ENCODE measurements at regions not wholly inside any gene's neighbourhood (a gene's known extent, or its start where the extent isn't known, plus 50 kb on each side); places are given as distances from the start of the nearest gene placed in this dataset.

DNA sequence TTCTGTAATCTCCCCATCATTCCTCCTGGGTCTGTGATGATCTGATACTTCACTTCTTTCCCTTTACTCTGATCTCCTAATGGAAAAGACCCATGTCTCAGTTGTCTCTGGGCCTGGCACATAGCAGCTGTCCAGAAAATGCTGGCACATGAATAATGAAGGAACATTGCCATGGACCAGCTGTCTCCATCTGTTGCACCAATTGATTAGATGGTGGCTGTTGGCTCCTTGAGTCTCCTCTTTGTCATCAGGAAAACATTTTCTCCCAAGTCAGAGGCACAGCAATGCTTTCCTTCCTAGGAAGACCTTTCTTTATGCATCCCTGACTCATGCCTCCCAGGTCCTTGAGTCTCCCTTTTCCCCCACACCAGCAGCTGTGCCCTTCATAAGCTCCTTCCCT, 286.2 kb upstream of the CXCR4 start:
- Mint-ChIP-seq H3K27me3 (ENCODE audit: unreplicated experiment) (no peaks in the 10 kb centered on the region), H3K27ac (ENCODE audit: unreplicated experiment) (no peak overlapping the region)
- DNase-seq (ENCODE audit: low spot score): no peak

DNA sequence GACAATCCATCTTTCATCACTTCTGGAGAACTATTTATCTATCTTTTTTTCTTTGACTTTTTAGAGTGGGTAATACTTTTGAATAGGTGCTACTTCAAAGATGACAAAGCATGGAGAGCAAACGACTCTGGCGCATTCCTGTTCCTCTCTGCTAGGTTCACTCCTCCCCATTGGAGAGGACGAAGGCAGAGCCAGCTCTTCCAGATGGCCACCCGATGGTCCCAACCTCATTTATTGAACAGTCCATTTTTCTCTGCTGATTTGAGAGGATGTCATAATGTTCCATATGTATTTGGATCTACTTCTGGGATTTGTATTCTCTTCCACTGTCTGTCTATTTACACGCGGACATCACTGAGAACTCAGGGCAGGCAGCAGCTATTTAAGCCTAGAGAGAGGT, 284.3 kb upstream of the CXCR4 start:
- H3K27ac Mint-ChIP-seq (ENCODE audit: unreplicated experiment): no peak overlapping the region
- no peaks in the 10 kb centered on the region for H3K36me3 Mint-ChIP-seq (ENCODE audit: low read depth, unreplicated experiment)
- no peak overlapping the region for H3K4me3 Mint-ChIP-seq (ENCODE audit: unreplicated experiment)
- no peaks in the 10 kb centered on the region for H3K4me1 Mint-ChIP-seq (ENCODE audit: unreplicated experiment)
- no peak for DNase-seq (ENCODE audit: low spot score)
- TF ChIP-seq, protein P1, sequence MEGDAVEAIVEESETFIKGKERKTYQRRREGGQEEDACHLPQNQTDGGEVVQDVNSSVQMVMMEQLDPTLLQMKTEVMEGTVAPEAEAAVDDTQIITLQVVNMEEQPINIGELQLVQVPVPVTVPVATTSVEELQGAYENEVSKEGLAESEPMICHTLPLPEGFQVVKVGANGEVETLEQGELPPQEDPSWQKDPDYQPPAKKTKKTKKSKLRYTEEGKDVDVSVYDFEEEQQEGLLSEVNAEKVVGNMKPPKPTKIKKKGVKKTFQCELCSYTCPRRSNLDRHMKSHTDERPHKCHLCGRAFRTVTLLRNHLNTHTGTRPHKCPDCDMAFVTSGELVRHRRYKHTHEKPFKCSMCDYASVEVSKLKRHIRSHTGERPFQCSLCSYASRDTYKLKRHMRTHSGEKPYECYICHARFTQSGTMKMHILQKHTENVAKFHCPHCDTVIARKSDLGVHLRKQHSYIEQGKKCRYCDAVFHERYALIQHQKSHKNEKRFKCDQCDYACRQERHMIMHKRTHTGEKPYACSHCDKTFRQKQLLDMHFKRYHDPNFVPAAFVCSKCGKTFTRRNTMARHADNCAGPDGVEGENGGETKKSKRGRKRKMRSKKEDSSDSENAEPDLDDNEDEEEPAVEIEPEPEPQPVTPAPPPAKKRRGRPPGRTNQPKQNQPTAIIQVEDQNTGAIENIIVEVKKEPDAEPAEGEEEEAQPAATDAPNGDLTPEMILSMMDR (IDR thresholded peaks at IDR 0.05; ENCODE audit: unreplicated experiment): no peak
- H3K9me3 Mint-ChIP-seq (ENCODE audit: unreplicated experiment): no peaks in the 10 kb centered on the region
- no peaks in the 10 kb centered on the region for H3K27me3 Mint-ChIP-seq (ENCODE audit: unreplicated experiment)

More for the DNA sequence above, 286.2 kb upstream of the CXCR4 start:
- TF ChIP-seq, protein P1 (IDR thresholded peaks at IDR 0.05; ENCODE audit: unreplicated experiment): no peak
- H3K4me3 Mint-ChIP-seq (ENCODE audit: unreplicated experiment): no peak overlapping the region
- H3K4me1 Mint-ChIP-seq (ENCODE audit: unreplicated experiment): no peaks in the 10 kb centered on the region
- H3K36me3 Mint-ChIP-seq (ENCODE audit: low read depth, unreplicated experiment): no peaks in the 10 kb centered on the region
- H3K9me3 Mint-ChIP-seq (ENCODE audit: unreplicated experiment): no peaks in the 10 kb centered on the region

DNA sequence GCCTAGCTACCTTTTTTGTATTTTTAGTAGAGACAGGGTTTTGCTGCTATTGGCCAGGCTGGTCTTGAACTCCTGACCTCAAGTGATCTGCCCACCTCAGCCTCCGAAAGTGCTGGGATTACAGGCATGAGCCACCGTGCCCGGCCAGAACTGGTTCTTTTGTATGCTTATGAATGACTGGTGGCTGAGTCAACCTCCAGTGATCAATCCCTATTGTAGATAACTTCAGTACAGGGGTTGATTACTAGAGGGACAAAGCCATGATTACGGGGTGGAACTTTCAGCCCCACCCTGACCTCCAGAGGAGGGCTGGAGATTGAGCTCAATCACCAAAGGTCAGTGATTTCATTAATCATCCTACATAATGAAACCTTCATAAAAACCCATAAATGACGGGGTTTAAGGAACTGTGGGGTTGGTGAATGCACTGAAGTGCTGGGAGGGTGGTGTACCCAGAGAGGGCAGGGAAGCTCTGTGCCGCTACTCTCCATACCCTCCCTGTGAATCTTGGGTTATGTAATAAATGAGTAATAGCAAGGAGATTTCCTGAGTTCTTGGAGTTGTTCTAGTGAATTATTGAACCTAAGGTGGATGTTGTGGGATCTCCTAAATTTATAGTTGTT, 281.8 kb upstream of the CXCR4 start:
- no peaks in the 10 kb centered on the region for H3K4me1 Mint-ChIP-seq (ENCODE audit: unreplicated experiment)
- no peaks in the 10 kb centered on the region for H3K9me3 Mint-ChIP-seq (ENCODE audit: unreplicated experiment)
- no peak overlapping the region for H3K27ac Mint-ChIP-seq (ENCODE audit: unreplicated experiment)
- no peaks in the 10 kb centered on the region for H3K27me3 Mint-ChIP-seq (ENCODE audit: unreplicated experiment)
- H3K4me3 Mint-ChIP-seq (ENCODE audit: unreplicated experiment): no peak overlapping the region
- no peak for DNase-seq (ENCODE audit: low spot score)
- no peaks in the 10 kb centered on the region for H3K36me3 Mint-ChIP-seq (ENCODE audit: low read depth, unreplicated experiment)
- TF ChIP-seq, protein P1 (IDR thresholded peaks at IDR 0.05; ENCODE audit: unreplicated experiment): no peak

DNA sequence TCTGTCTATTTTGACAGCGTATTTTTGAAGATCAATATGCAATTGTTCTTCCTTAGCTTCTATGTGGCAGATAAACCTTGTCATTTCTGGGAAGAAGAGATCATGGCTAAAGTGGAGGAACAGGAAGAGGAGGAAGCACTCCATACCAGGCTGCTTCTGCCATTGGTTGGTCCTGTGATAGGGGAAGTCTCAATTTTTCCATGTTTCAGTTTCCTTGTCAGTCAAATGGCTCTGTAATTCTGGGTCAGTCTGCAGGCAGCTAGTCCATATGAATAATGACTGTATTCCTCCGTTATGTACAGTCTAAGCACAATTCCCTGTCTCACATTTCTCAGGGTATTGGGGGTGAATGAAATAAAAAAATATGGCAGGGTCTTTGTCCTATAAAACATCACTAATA, 277.6 kb upstream of the CXCR4 start:
- no peak overlapping the region for H3K27ac Mint-ChIP-seq (ENCODE audit: unreplicated experiment)
- H3K4me1 Mint-ChIP-seq (ENCODE audit: unreplicated experiment): peaks cover 24% of the 10 kb centered on the region
- peaks cover 2% of the 10 kb centered on the region for H3K27me3 Mint-ChIP-seq (ENCODE audit: unreplicated experiment)
- no peaks in the 10 kb centered on the region for H3K36me3 Mint-ChIP-seq (ENCODE audit: low read depth, unreplicated experiment)
- no peaks in the 10 kb centered on the region for H3K9me3 Mint-ChIP-seq (ENCODE audit: unreplicated experiment)
- no peak overlapping the region for H3K4me3 Mint-ChIP-seq (ENCODE audit: unreplicated experiment)
- DNase-seq (ENCODE audit: low spot score): no peak
- TF ChIP-seq, protein P1 (IDR thresholded peaks at IDR 0.05; ENCODE audit: unreplicated experiment): no peak

DNA sequence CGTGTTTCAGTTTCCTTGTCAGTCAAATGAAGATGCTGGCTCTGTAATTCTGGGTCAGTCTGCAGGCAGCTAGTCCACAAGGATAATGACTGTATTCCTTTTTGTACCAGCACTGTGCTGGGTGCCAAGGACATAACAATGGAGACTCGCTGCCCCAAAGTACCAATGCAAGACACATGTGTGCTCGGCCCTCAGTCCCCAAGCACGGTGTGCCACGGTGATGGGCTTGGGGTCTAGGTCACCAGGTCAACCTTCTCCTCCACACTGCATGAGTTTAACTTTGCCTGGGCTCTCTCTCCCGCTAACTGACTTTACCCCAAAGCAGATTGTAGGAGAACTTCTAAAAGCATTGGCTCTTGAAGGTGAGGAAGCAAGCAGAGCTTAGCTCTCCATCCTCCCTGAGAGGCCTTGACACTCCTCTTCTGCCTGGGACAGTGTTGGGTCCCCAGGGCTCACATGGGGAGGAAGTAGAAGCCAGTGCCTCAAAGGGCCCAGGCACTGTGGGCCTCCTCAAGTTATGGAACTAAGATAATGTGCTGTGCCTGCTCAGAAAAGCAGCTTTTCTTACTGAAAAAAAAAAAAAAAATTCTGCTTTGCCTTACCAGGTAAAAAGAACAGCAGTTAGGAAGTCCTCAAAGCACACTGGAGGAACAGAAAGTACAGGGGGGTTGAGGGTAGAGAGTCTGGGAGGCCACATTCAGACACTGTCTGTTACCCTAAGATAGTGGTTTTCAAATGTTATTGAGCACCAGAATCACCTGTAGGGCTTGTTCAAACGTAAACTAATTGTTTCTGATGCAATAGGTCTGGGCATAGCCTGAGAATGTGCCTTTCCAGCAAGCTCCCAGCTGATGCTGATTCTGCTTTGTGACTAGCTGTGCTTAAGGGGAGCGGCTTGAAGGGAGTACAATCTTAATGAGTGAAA, 276.4 kb upstream of the CXCR4 start:
- H3K27ac Mint-ChIP-seq (ENCODE audit: unreplicated experiment): no peak overlapping the region
- no peak for DNase-seq (ENCODE audit: low spot score)
- TF ChIP-seq, protein P1 (IDR thresholded peaks at IDR 0.05; ENCODE audit: unreplicated experiment): no peak
- H3K4me1 Mint-ChIP-seq (ENCODE audit: unreplicated experiment): peaks cover 24% of the 10 kb centered on the region
- H3K27me3 Mint-ChIP-seq (ENCODE audit: unreplicated experiment): peaks cover 2% of the 10 kb centered on the region
- H3K9me3 Mint-ChIP-seq (ENCODE audit: unreplicated experiment): no peaks in the 10 kb centered on the region
- H3K4me3 Mint-ChIP-seq (ENCODE audit: unreplicated experiment): no peak overlapping the region
- H3K36me3 Mint-ChIP-seq (ENCODE audit: low read depth, unreplicated experiment): no peaks in the 10 kb centered on the region

Measured in endothelial cell (in vitro differentiated cells).